ENCODE measurements at regions not wholly inside any gene's neighbourhood (a gene's known extent, or its start where the extent isn't known, plus 50 kb on each side); places are given as distances from the start of the nearest gene placed in this dataset.

GRCh38 chr18:21184396-21184996 is 57.5 kb upstream of the GREB1L start:
- TF ChIP-seq CTCF (IDR thresholded peaks at IDR 0.05; ENCODE audit: poor library complexity) = no peak
- TF ChIP-seq EZH2 (IDR thresholded peaks at IDR 0.05; ENCODE audit: borderline replicate concordance) = no peak
- no peak for TF ChIP-seq EZH2phosphoT487 (IDR thresholded peaks at IDR 0.05; ENCODE audit: low read depth, severe bottlenecking, unreplicated experiment)

Measured in hepatocyte (in vitro differentiated cells).